OCI-LY7 (cell line): ENCODE measurements at regions not wholly inside any gene's neighbourhood (a gene's known extent, or its start where the extent isn't known, plus 50 kb on each side); places are given as distances from the start of the nearest gene placed in this dataset.

Experiments used
- BruUV-seq: library from RNA; stranded (reverse); fragments of 400-500 nt; replicated peaks from 2 replicates; lab custom pipeline; 2021; lab: Mats Ljungman, UMichigan
- CTCF ChIA-PET: fragments of 300-600 bp; sonication (Branson Sonifier 250); formaldehyde crosslinking; loops from one replicate; lab custom pipeline; 2022; ENCODE audit warnings: antibody characterized with exemption; ENCODE audit not compliant: unreplicated experiment; lab: Charles Lee
- POLR2A ChIA-PET: fragments of 300-600 bp; sonication (Branson Sonifier 250); formaldehyde crosslinking; loops from one replicate; lab custom pipeline; 2022; ENCODE audit warnings: antibody characterized with exemption; lab: Charles Lee
- DNase-seq: peaks from one replicate; pipeline ENCODE4 v3.0.0-alpha.2; 2015; ENCODE audit warnings: low spot score
- H2AFZ ChIP-seq: fragments of 200-600 bp; sonication (generic), shearing (Covaris generic); 2 replicates; pipeline ENCODE4 v1.6.1; 2014; ENCODE audit warnings: mild to moderate bottlenecking, antibody characterized with exemption, low read length, moderate library complexity
- H3K27ac ChIP-seq: fragments of 200-600 bp; sonication (generic); 2 replicates; pipeline ENCODE4 v1.5.1; 2014; ENCODE audit warnings: mixed run types, low read depth, mild to moderate bottlenecking, moderate library complexity, low read length, inconsistent platforms; ENCODE audit not compliant: poor library complexity, severe bottlenecking
- H3K36me3 ChIP-seq: fragments of 200-600 bp; sonication (generic); 2 replicates; pipeline ENCODE4 v1.6.1; 2014; ENCODE audit warnings: mild to moderate bottlenecking, antibody characterized with exemption, low read length, moderate library complexity, mixed read lengths; ENCODE audit not compliant: insufficient read depth
- H3K4me1 ChIP-seq: fragments of 200-600 bp; sonication (generic); 2 replicates; pipeline ENCODE4 v1.5.1; 2014; ENCODE audit warnings: mild to moderate bottlenecking, low read length; ENCODE audit not compliant: insufficient read depth, poor library complexity, severe bottlenecking
- H3K4me2 ChIP-seq: fragments of 200-600 bp; sonication (generic); 2 replicates; pipeline ENCODE4 v1.6.1; 2014; ENCODE audit warnings: mild to moderate bottlenecking, low read length
- H3K4me3 ChIP-seq: fragments of 200-600 bp; sonication (generic); 2 replicates; pipeline ENCODE4 v1.5.1; 2014; ENCODE audit warnings: mild to moderate bottlenecking, low read depth, low read length; ENCODE audit not compliant: poor library complexity, severe bottlenecking
- H3K79me2 ChIP-seq: fragments of 200-600 bp; sonication (generic); 2 replicates; pipeline ENCODE4 v1.6.1; 2016; ENCODE audit warnings: low read depth, mild to moderate bottlenecking, low read length, moderate library complexity, mixed read lengths; ENCODE audit not compliant: insufficient read depth
- H3K9me2 ChIP-seq: fragments of 200-600 bp; sonication (generic); 2 replicates; pipeline ENCODE4 v1.6.1; 2016; ENCODE audit warnings: mild to moderate bottlenecking, low read length, mixed read lengths; ENCODE audit not compliant: insufficient read depth
- H3K9me3 ChIP-seq: fragments of 200-600 bp; sonication (generic); 2 replicates; pipeline ENCODE4 v1.6.1; 2014; ENCODE audit warnings: mild to moderate bottlenecking, mixed run types, low read length, mixed read lengths
- H4K20me1 ChIP-seq: fragments of 200-600 bp; sonication (generic); 2 replicates; pipeline ENCODE4 v1.6.1; 2014; ENCODE audit warnings: mild to moderate bottlenecking, antibody characterized with exemption, low read length, moderate library complexity, mixed read lengths; ENCODE audit not compliant: insufficient read depth
- CTCF ChIP-seq: fragments of 200-600 bp; sonication (generic); conservative IDR thresholded peaks from 2 replicates; pipeline ENCODE4 v1.5.1; 2014; ENCODE audit warnings: mild to moderate bottlenecking, antibody characterized with exemption, low read length, moderate library complexity, mixed read lengths
- EZH2phosphoT487 ChIP-seq: fragments of 200-600 bp; sonication (generic); IDR thresholded peaks from 2 replicates; pipeline ENCODE4 v1.6.1; 2018; ENCODE audit warnings: low read depth, borderline replicate concordance, mild to moderate bottlenecking, mixed run types, antibody characterized with exemption, low read length, moderate library complexity, mixed read lengths
- intact Hi-C: fragments of 100-400 bp; cut with micrococcal nuclease; formaldehyde crosslinking; loops from one replicate; pipeline ENCODE4 v1.10.0; 2022; ENCODE audit not compliant: unreplicated experiment

- no peaks in the 10 kb centered on the region for H3K9me3 ChIP-seq
- ChIA-PET CTCF (no interaction called here), POLR2A (no interaction called here)
- no peaks in the 10 kb centered on the region; the same call in 1 of the 2 replicates for H4K20me1 ChIP-seq
- no peak overlapping the region for H3K4me2 ChIP-seq
- no peaks in the 10 kb centered on the region for H3K9me2 ChIP-seq
- DNase-seq = no peak
- no peaks in the 10 kb centered on the region for H3K36me3 ChIP-seq
- no peak for TF ChIP-seq CTCF
- TF ChIP-seq EZH2phosphoT487 = no peak
- H3K27ac ChIP-seq = no peak overlapping the region
- no TSS peak for BruUV-seq
- no peak overlapping the region for H3K4me3 ChIP-seq
- H2AFZ ChIP-seq = no peak overlapping the region
- intact Hi-C loops = no loop called here
- H3K79me2 ChIP-seq = no peaks in the 10 kb centered on the region
- no peaks in the 10 kb centered on the region for H3K4me1 ChIP-seq
Observed at GRCh38 chr2:66697366-66697765, 262.4 kb downstream of the MEIS1 start.

- H3K4me1 ChIP-seq = no peaks in the 10 kb centered on the region
Observed at GRCh38 chr2:66698091-66698490, 263.2 kb downstream of the MEIS1 start.

More at GRCh38 chr2:66698091-66698490, 263.2 kb downstream of the MEIS1 start:
- intact Hi-C loops = no loop called here
- no peaks in the 10 kb centered on the region for H3K9me3 ChIP-seq
- no peaks in the 10 kb centered on the region for H3K79me2 ChIP-seq
- no TSS peak for BruUV-seq
- H3K4me3 ChIP-seq = no peak overlapping the region
- ChIA-PET POLR2A (interaction anchor here (0.6 kb wide), 1 partner anchor 25 kb away, joined by 3 read pairs; no protein-coding TSS in a partner anchor), CTCF (no interaction called here)
- no peak overlapping the region for H3K27ac ChIP-seq
- H2AFZ ChIP-seq = no peak overlapping the region
- TF ChIP-seq CTCF = no peak
- no peak for TF ChIP-seq EZH2phosphoT487
- H4K20me1 ChIP-seq = no peaks in the 10 kb centered on the region; the same call in 1 of the 2 replicates
- no peak overlapping the region for H3K4me2 ChIP-seq
- no peak for DNase-seq
- H3K9me2 ChIP-seq = no peaks in the 10 kb centered on the region
- H3K36me3 ChIP-seq = no peaks in the 10 kb centered on the region
